H9 (cell line): ENCODE measurements at regions not wholly inside any gene's neighbourhood (a gene's known extent, or its start where the extent isn't known, plus 50 kb on each side); places are given as distances from the start of the nearest gene placed in this dataset.

Experiments
- DNase-seq: peaks from one replicate; pipeline ENCODE4 v3.0.0-alpha.2; 2017
- H2AFZ ChIP-seq: one replicate; pipeline ENCODE4 v1.6.1; 2013; ENCODE audit warnings: mild to moderate bottlenecking, low read length, control low read depth, moderate library complexity
- H2AK5ac ChIP-seq: 2 replicates; pipeline ENCODE4 v1.6.1; 2013; ENCODE audit warnings: low read length, control low read depth, mixed read lengths; ENCODE audit not compliant: insufficient read length
- H2BK120ac ChIP-seq: one replicate; pipeline ENCODE4 v1.6.1; 2013; ENCODE audit warnings: low read depth, mild to moderate bottlenecking, low read length, control low read depth, inconsistent platforms; ENCODE audit not compliant: poor library complexity, severe bottlenecking
- H2BK12ac ChIP-seq: 2 replicates; pipeline ENCODE4 v1.6.1; 2013; ENCODE audit warnings: low read length, control low read depth, mixed read lengths, low read depth; ENCODE audit not compliant: insufficient read length
- H2BK15ac ChIP-seq: 2 replicates; pipeline ENCODE4 v1.6.1; 2013; ENCODE audit warnings: low read depth, low read length, control low read depth
- H2BK20ac ChIP-seq: one replicate; pipeline ENCODE4 v1.6.1; 2013; ENCODE audit warnings: low read depth, mild to moderate bottlenecking, low read length, control low read depth, inconsistent platforms; ENCODE audit not compliant: poor library complexity, severe bottlenecking
- H2BK5ac ChIP-seq: 2 replicates; pipeline ENCODE4 v1.6.1; 2013; ENCODE audit warnings: low read length, control low read depth, mixed read lengths; ENCODE audit not compliant: insufficient read length
- H3K14ac ChIP-seq: 2 replicates; pipeline ENCODE4 v1.6.1; 2013; ENCODE audit warnings: low read length, control low read depth; ENCODE audit not compliant: insufficient read depth
- H3K18ac ChIP-seq: 2 replicates; pipeline ENCODE4 v1.6.1; 2013; ENCODE audit warnings: low read depth, mild to moderate bottlenecking, mixed read lengths, low read length, control low read depth; ENCODE audit not compliant: insufficient read length
- H3K23ac ChIP-seq: 2 replicates; pipeline ENCODE4 v1.6.1; 2013; ENCODE audit warnings: low read length, control low read depth, mixed read lengths, low read depth; ENCODE audit not compliant: insufficient read length
- H3K23me2 ChIP-seq: 2 replicates; pipeline ENCODE4 v1.6.1; 2013; ENCODE audit warnings: low read depth, mild to moderate bottlenecking, mixed read lengths, low read length, control low read depth; ENCODE audit not compliant: insufficient read length, poor library complexity, severe bottlenecking
- H3K27ac ChIP-seq: 2 replicates; pipeline ENCODE4 v1.5.1; 2013; ENCODE audit warnings: low read length, control low read depth, mixed read lengths, low read depth; ENCODE audit not compliant: insufficient read length
- H3K27me3 ChIP-seq: 2 replicates; pipeline ENCODE4 v1.6.1; 2013; ENCODE audit warnings: low read length, control low read depth, inconsistent platforms; ENCODE audit not compliant: insufficient read depth
- H3K4ac ChIP-seq: 2 replicates; pipeline ENCODE4 v1.6.1; 2013; ENCODE audit warnings: low read depth, mild to moderate bottlenecking, control low read depth, inconsistent platforms, low read length, moderate library complexity
- H3K4me1 ChIP-seq: 2 replicates; pipeline ENCODE4 v1.6.1; 2013; ENCODE audit warnings: low read length, control low read depth, inconsistent platforms; ENCODE audit not compliant: insufficient read depth
- H3K4me2 ChIP-seq: 2 replicates; pipeline ENCODE4 v1.6.1; 2013; ENCODE audit warnings: low read length, control low read depth, mixed read lengths; ENCODE audit not compliant: insufficient read length, insufficient read depth
- H3K56ac ChIP-seq: 2 replicates; pipeline ENCODE4 v1.6.1; 2013; ENCODE audit warnings: low read depth, mild to moderate bottlenecking, mixed read lengths, low read length, control low read depth; ENCODE audit not compliant: insufficient read length
- H3K79me1 ChIP-seq: 2 replicates; pipeline ENCODE4 v1.6.1; 2013; ENCODE audit warnings: low read depth, mild to moderate bottlenecking, moderate library complexity, low read length, control low read depth, inconsistent platforms; ENCODE audit not compliant: insufficient read depth, poor library complexity, severe bottlenecking
- H3K79me2 ChIP-seq: 2 replicates; pipeline ENCODE4 v1.6.1; 2013; ENCODE audit warnings: low read length, control low read depth, inconsistent platforms; ENCODE audit not compliant: insufficient read depth
- H3K9ac ChIP-seq: 2 replicates; pipeline ENCODE4 v1.6.1; 2013; ENCODE audit warnings: low read length, control low read depth, mixed read lengths; ENCODE audit not compliant: insufficient read length; ENCODE audit errors: extremely low read depth
- H3K9me3 ChIP-seq: one replicate; pipeline ENCODE4 v1.6.1; 2013; ENCODE audit warnings: low read depth, low read length, inconsistent platforms; ENCODE audit not compliant: control insufficient read depth
- H3T11ph ChIP-seq: one replicate; pipeline ENCODE4 v1.6.1; 2013; ENCODE audit warnings: mild to moderate bottlenecking, low read length, control low read depth, inconsistent platforms
- H4K20me1 ChIP-seq: one replicate; pipeline ENCODE4 v1.6.1; 2013; ENCODE audit not compliant: control insufficient read depth, insufficient read length, insufficient read depth
- H4K5ac ChIP-seq: 2 replicates; pipeline ENCODE4 v1.6.1; 2013; ENCODE audit warnings: low read depth, mild to moderate bottlenecking, mixed read lengths, low read length, control low read depth; ENCODE audit not compliant: insufficient read length
- H4K8ac ChIP-seq: replicated peaks from 2 replicates; pipeline ENCODE4 v1.6.1; 2013; ENCODE audit warnings: low read length, control low read depth, mixed read lengths, low read depth; ENCODE audit not compliant: insufficient read length
- H4K91ac ChIP-seq: 2 replicates; pipeline ENCODE4 v1.6.1; 2013; ENCODE audit warnings: low read depth, mild to moderate bottlenecking, moderate library complexity, mixed read lengths, low read length, control low read depth; ENCODE audit not compliant: insufficient read length
- H3K27ac Mint-ChIP-seq, 3 experiments: 2 replicates in 2 of 3; 3 replicates in 1 of 3; pipeline ENCODE4 v1.8.0; 2020 to 2021; ENCODE audit warnings: mixed read lengths in 3 of 3, mild to moderate bottlenecking in 1 of 3, moderate library complexity in 1 of 3
- H3K27me3 Mint-ChIP-seq: 2 replicates; pipeline ENCODE4 v1.8.0; 2021; ENCODE audit warnings: low read depth, mild to moderate bottlenecking, moderate library complexity, mixed read lengths
- H3K36me3 Mint-ChIP-seq, 3 experiments: 2 replicates in 2 of 3; 3 replicates in 1 of 3; pipeline ENCODE4 v1.8.0; 2020 to 2021; ENCODE audit warnings: low read depth in 3 of 3, mixed read lengths in 3 of 3; ENCODE audit not compliant: insufficient read depth in 1 of 3
- H3K4me1 Mint-ChIP-seq, 2 experiments: 2 replicates each; pipeline ENCODE4 v1.8.0; 2020; ENCODE audit warnings: mixed read lengths in 2 of 2
- H3K4me3 Mint-ChIP-seq, 2 experiments: 2 replicates in 1 of 2; 3 replicates in 1 of 2; pipeline ENCODE4 v1.8.0; 2020 to 2021; ENCODE audit warnings: mild to moderate bottlenecking in 2 of 2, mixed read lengths in 2 of 2, moderate library complexity in 1 of 2
- H3K9me3 Mint-ChIP-seq, 2 experiments: 2 replicates in 1 of 2; 3 replicates in 1 of 2; pipeline ENCODE4 v1.8.0; 2020; ENCODE audit warnings: mild to moderate bottlenecking in 2 of 2, mixed read lengths in 2 of 2, moderate library complexity in 1 of 2
- CTCF ChIP-seq: fragments of 200-600 bp; sonication (generic); conservative IDR thresholded peaks from 3 replicates; pipeline ENCODE4 v1.8.0; 2021; ENCODE audit warnings: antibody characterized with exemption, mild to moderate bottlenecking
- WGBS: extraction: QIAGEN DNeasy Blood & Tissue Kit; methylation state at CpG from one replicate; pipeline ENCODE4 v1.1.7; 2013; ENCODE audit warnings: missing lambda C conversion rate, low lambda C conversion rate, mixed read lengths; ENCODE audit not compliant: insufficient read length; ENCODE audit errors: extremely low coverage; 5-methylcytosine and 5-hydroxymethylcytosine counted together

GRCh38 chr5:124949862-124950261, 203.4 kb upstream of the ZNF608 start:
- H3K4me2 ChIP-seq: no peak overlapping the region
- H3K14ac ChIP-seq: no peak overlapping the region
- no peak overlapping the region for H2BK15ac ChIP-seq
- H3K23me2 ChIP-seq: no peaks in the 10 kb centered on the region
- H4K5ac ChIP-seq: no peak overlapping the region
- no peak overlapping the region for H3K18ac ChIP-seq
- H3K27me3 ChIP-seq: no peaks in the 10 kb centered on the region
- no peak for TF ChIP-seq CTCF
- no peaks in the 10 kb centered on the region for H4K20me1 ChIP-seq
- H3K23ac ChIP-seq: no peak overlapping the region
- no peak overlapping the region for H3K4ac ChIP-seq
- no CpG with 5 or more reads among the region's 4 CpGs for WGBS
- no peak overlapping the region for H3T11ph ChIP-seq
- H2AK5ac ChIP-seq: no peak overlapping the region
- no peak overlapping the region for H3K4me3 Mint-ChIP-seq
- H3K56ac ChIP-seq: no peak overlapping the region
- H3K27ac ChIP-seq: no peak overlapping the region
- no peak overlapping the region for H2BK12ac ChIP-seq
- H2AFZ ChIP-seq: no peak overlapping the region
- no peak overlapping the region for H2BK20ac ChIP-seq
- no peak overlapping the region for H4K91ac ChIP-seq
- no peak for DNase-seq
- H4K8ac ChIP-seq: no peak overlapping the region
- H3K27ac Mint-ChIP-seq: no peak overlapping the region
- H3K9me3 ChIP-seq: no peaks in the 10 kb centered on the region
- no peak overlapping the region for H3K9ac ChIP-seq
- no peaks in the 10 kb centered on the region for H3K79me2 ChIP-seq
- no peak overlapping the region for H2BK120ac ChIP-seq
- H3K4me1 Mint-ChIP-seq: peaks cover 25 to 27% of the 10 kb centered on the region in 2 experiments
- peaks cover 3% of the 10 kb centered on the region; the same call in 1 of the 2 replicates for H3K4me1 ChIP-seq
- peaks cover 0 to 10% (median 0%) of the 10 kb centered on the region in 3 experiments; a peak in 1 of 7 replicates for H3K36me3 Mint-ChIP-seq
- no peaks in the 10 kb centered on the region for H3K79me1 ChIP-seq
- H2BK5ac ChIP-seq: no peak overlapping the region
- no peaks in the 10 kb centered on the region; a peak in 1 of 5 replicates for H3K9me3 Mint-ChIP-seq
- H3K27me3 Mint-ChIP-seq: no peaks in the 10 kb centered on the region
